ENCODE measurements at regions not wholly inside any gene's neighbourhood (a gene's known extent, or its start where the extent isn't known, plus 50 kb on each side); places are given as distances from the start of the nearest gene placed in this dataset.

- no peak for DNase-seq
These were observed 903.7 kb upstream of the USP15 start for GRCh38 chr12:61356485-61356884.

DNA sequence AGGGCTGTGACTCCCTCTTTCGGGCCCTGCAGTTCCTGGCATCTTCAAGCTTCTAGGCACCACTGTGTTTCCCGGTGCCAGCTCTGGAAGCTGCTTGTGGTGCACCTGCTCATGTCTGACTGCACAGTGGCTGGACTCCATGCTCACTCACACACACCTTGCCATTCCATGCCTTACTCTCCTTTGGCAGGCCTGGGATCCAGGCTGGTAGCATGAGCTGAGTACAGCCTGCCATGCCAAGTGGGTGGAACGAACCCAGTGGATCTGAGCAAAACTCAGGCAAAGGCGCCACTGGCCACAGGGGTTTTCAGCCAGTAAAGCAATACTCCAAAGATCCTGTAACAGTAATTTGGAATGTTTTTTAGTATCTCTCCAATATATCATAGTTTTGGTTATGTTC lies 902.7 kb upstream of the USP15 start:
- DNase-seq = no peak

DNA sequence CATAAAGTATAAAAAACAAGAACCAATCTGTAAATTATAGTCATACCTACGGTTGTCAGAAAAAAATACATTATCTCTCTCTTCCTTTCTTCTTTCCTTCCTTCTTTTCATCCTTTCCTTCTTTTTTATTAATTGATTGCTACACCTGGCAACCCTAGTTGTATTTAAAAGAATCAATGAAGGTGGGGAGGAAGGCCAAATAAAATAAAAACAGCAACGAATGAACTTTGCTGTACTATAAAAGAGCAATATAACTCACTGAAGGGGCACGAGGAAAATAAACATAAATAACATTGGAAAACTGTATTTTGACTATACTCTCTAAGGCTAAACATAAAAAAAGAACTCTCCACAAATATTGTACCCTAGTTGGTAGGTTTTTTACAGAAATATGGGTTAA lies 898.2 kb upstream of the USP15 start:
- DNase-seq = no peak

DNA sequence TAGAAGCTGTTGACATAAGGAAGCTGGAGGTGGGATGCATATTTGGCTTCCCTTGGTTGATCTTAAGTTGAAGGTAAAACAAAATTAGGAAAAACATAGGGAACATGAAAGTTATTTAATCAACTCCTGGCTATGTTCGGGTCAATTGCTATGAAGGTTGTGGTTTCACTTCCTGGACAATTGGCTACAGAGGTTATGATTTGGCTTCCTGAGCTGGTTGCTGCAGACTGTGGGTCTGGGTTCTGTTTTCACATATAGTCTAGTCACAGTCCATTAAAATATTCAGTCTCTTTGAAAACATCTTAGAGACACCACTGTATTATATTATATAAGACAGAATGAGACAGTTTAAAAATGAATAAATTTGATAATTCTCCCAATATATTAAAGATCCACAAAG lies 895.2 kb upstream of the USP15 start:
- no peak for DNase-seq

DNA sequence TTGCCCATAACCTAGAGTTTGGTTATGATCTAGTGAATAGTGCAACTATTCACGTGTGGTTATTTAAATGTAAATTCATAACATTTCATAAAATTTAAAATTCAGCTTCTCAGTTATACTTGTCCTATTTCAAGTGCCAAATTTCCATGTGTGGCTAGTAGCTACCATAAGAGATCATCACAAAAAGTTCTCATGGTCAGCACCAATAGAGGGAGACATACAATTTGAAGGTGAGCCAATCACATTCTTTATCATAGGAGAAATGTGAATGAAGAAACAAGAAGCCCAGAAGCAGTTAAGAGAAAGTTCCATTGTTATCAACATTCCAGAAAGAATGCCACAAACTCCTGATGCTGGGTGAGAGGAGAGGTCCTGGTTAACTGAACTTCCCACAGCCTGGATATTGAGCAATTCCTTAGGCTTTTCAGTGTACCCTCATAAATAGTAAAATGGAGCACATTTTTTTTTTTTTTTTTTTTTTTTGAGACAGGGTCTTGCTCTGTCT lies 892.9 kb upstream of the USP15 start:
- no peak for DNase-seq

DNA sequence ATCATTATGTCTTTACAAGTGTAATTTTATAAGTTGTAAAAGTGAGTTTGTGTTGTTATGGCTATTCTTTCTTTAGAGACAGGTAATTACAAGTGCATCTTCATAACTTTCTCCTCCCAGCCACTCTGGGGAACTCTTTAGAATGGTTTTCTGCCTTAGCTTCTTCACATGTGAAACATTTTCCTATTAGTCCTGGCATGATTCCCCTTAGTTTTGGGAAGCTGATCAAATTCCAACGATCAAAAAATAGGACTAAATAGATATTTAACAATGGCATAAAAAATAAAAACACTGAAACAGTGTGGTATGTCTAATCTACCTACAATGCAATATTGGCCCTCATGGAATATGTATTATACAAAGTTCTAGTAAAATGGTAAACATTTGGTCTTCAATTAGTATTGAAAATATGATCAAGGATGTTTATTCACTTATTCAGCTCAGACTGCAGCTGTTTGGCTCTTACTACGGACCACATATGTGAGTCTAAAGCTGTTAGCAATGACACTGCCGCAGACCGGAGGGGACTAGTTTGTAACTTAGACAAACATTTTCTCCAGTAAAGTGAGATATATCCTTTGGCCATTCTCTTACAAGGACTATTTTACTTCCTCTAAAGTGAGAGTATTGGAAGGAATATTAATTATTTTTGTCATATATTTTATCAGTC lies 890.8 kb upstream of the USP15 start:
- no peak for DNase-seq

GRCh38 chr12:61384511-61384910 lies 875.7 kb upstream of the USP15 start:
- no peak for DNase-seq

GRCh38 chr12:61385771-61386170 lies 874.4 kb upstream of the USP15 start:
- DNase-seq = no peak

DNA sequence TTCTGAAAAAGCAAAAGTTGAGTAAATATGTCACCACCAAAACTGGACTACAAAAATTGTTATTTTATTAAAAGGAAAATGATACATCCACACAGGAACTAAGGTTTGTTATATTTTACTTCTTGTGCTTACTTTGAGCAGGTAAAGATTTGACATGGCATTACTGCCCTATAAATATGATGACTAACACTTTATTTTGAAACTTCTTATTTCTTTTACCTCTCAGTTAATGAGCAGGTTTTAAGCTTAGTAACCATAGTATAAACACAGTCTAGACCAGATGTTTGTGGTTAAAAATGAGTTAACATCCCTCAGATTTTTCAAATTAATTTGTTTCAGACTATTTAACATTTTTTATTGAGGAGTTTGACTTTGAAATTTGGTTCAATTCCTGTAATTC lies 862.5 kb upstream of the USP15 start:
- no peak for DNase-seq

GRCh38 chr12:61412201-61412600 lies 848.0 kb upstream of the USP15 start:
- no peak for DNase-seq

DNA sequence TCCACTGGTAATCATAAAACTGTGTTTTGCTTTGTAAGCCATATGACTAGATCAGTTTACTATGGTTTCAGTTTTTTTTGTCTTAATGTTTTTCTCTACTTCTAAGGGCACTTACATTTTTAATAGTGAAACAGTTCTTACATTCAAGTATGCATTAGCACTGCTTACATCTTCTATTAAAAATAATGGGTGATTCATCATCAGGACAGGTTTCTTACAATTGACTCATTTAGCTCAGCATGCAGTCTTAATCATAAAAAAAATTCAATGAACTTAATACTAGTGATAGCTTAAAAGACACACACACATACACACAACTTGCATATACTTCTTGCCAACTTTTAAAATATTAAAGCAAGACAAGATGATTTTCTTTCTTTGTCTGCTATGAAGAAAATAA lies 845.7 kb upstream of the USP15 start:
- no peak for DNase-seq

DNA sequence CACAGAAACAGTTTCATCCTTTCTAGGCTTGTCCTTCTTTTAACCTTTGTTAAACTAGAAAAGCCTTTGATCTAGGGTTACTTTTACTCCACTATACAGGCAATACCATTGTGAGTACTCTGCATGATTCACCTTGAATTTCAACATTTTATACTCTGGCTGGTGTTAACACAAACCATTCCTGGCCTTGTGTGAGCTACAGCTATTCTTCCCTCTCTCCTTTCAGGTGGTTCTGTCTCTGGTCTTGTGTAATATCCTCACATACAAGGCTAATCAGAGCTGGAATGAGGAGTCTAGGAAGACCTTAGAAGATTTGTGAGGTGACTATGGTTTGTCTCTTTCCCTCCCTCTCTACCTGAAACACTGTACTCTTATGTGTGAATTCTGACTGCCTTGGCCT lies 837.4 kb upstream of the USP15 start:
- DNase-seq = no peak

DNA sequence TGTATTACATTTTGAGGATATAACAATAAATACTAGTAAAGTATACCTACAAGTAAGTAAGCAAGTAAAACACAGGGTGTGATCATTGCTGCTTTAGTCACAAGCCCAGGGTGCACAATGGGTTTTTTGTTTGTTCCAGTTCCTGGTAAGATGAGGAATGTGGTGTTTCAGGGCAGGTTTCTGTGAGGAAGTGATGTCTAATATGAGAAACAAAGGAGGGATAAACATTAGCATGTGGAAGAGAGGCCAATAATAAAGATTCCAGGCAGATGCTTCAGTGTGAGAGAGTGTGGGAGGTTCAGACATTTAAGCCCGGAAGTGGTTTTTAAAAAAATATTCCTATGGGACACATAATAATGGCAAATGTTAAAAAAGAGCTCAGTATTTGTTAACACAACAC lies 808.1 kb upstream of the USP15 start:
- no peak for DNase-seq

GRCh38 chr12:61487728-61488127 lies 772.5 kb upstream of the USP15 start:
- DNase-seq = no peak

- no peak for DNase-seq
These were observed 769.4 kb upstream of the USP15 start for GRCh38 chr12:61490526-61491498.

DNA sequence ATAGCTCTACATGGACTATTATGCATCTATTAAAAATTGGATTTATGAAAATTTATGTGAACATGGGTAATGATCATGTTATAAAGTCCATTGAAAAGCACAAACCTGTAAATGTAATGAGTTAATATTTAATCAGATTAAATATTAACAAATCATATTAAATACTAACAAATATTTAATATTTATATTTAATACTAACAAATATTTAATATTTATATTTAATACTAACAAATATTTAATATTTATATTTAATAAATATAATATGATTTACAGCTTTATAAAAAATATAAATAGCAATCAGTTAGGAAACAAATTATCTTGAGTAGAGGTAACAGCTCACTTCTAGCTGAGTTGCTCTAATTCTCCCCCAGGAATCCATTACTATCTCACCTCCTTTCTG lies 758.0 kb upstream of the USP15 start:
- no peak for DNase-seq

GRCh38 chr12:61504396-61505080 lies 755.7 kb upstream of the USP15 start:
- DNase-seq = no peak

DNA sequence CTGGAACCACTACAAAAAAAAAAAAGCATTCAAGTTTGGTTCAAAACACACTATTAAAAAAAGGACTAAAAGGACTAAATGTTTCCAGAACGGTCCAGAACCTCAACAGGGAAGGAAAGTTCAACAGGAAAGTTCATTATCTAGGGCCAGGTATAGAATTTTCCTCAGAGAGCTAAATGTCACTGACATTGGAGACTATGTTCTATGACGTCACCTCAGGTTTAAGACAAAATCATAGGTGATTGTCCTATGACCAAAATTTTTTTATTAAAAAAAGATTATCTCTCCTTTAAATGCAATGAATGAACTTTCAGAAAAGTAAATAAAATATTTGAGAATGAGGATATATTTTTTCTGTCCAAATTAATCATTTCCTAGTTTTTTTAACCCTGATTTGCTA lies 746.7 kb upstream of the USP15 start:
- no peak for DNase-seq

GRCh38 chr12:61514016-61514415 lies 746.2 kb upstream of the USP15 start:
- no peak for DNase-seq

GRCh38 chr12:61521258-61521657 lies 738.9 kb upstream of the USP15 start:
- DNase-seq = no peak

DNA sequence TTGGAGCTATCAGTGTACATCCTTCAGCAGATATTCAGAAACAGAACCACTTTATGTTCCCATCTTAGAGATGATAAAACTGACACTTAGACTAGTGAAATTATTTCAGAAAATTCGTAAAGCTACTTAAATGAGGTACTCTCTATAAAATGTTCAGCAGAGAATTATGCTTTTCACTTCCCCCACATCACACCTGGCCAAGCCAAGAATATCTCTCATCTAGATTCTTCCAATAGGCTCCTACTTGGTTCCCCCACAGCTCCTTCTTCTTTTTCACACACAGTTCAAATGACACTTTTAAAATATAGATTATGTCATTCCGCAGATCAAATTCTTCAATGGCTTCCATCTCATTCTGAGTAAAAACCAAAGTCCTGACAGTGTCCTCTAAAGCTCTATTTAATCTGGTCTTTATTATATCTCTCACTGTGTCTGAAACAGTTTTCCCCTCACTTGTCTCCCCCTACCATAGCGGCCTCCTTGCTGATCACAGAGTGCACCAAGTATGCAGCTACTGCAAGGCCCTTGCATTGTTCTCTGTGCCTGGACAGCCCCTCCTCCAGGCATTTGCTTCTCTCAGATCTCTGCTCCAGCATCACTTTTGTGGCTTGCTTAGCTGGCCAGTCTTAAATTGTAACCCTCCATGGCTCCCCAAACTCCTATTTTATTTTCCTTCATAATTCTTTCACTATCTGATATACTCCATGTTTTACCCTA lies 736.8 kb upstream of the USP15 start:
- no peak for DNase-seq

- DNase-seq = no peak
These were observed 735.4 kb upstream of the USP15 start for GRCh38 chr12:61524851-61525250.

- no peak for DNase-seq
These were observed 734.9 kb upstream of the USP15 start for GRCh38 chr12:61525331-61525730.
